Right ventricle myocardium superior (tissue), 1 donor: ENCODE measurements at regions not wholly inside any gene's neighbourhood (a gene's known extent, or its start where the extent isn't known, plus 50 kb on each side); places are given as distances from the start of the nearest gene placed in this dataset.

Experiments used
- ATAC-seq: fragments of 200-7000 bp; cut with Tn5 transposase; one replicate; pipeline ENCODE4 v1.9.1; 2020; ENCODE audit warnings: mild to moderate bottlenecking; ENCODE audit not compliant: poor library complexity
- DNase-seq: peaks from one replicate; pipeline ENCODE4 v3.0.0-alpha.2; 2020
- intact Hi-C: fragments of 100-400 bp; cut with DNase I; formaldehyde crosslinking; loops from one replicate; pipeline ENCODE4 v1.11.2; 2022
- donor health status: DM: no; HTN: yes; CAD: no; lungs with severe emphysema.

- ATAC-seq (no peak), DNase-seq (no peak)
- intact Hi-C loops = no loop called here
Measured at GRCh38 chr5:163964671-163965070, 459.3 kb downstream of the MAT2B start.

DNA sequence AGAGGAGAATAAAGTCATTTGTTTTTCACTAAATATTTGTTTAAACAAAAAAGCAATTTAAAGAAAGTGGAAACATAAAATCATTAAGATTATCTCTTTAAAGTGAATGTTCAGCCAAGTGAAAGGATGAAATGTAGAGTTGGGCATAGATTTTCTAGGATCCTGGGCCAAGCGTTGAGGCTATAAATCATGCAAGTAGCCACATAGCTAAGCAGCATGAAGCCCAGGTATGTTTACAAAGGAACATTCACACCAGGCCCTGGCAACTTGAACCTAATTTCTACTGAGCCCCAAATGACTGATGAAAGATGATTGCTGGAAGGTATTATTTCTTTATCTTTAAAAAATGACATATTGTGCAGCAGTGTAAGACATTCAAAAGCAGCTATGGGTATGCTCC lies 461.8 kb downstream of the MAT2B start:
- DNase-seq = no peak
- intact Hi-C loops = no loop called here
- ATAC-seq = no peak

DNA sequence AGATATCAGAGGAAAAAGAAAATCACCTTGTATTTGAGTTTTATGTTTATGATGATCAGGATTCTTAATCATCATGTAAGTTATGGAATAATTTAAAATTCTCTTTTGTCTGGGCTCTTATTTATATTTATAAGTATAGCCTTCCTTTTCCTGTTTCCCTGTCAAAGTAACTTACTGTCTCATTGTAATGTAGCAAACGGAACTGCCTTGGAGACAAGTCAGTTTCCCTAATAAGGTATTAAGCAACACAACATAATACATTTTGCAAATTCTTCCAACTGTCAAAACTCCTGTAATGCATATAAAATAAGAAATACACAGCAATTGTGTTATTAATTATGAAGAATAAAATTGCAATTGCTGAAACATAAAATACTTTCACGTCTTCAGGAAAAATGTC lies 463.2 kb downstream of the MAT2B start:
- intact Hi-C loops = no loop called here
- no peak for ATAC-seq
- no peak for DNase-seq

DNA sequence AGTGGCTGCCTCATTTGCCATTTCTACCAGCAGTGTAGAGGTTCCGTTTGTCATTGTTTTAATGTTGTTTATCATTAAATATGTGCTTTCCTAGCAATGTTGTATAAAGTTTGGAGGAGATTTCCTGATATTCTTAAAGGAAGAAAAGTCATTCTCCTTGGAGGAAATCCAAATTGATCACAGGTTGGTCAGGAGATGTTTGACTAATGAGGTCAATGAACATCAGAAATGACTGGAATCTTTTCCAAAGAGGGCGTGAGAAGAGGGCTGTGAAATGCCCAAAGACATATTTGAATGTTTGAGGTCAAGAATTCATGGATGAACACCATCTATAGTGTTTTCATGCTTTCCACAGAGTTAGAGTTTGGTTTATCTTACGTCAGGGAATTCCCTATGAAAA lies 471.3 kb downstream of the MAT2B start:
- DNase-seq (no peak), ATAC-seq (no peak)
- intact Hi-C loops = no loop called here

DNA sequence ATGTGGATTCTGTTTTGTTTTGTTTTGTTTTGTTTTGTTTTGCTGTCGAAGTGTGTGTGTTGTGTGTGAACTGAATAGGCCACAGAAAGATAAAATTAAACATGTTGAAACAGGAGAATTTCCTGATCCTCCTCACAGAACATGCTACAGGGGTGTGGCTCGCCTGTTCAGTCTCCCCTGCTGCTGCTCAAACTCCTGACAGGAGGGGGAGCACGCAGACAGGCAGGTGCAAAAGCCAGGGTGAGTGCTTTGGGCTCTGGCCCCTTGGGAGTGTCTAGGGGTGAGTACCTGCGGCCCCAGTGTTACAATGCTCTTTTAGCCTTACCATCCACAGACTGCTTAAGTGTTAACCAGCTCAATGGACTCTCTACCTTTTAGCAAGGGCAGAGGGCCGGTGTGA lies 473.5 kb downstream of the MAT2B start:
- intact Hi-C loops = no loop called here
- DNase-seq = no peak
- ATAC-seq = no peak

- DNase-seq = no peak
- intact Hi-C loops = no loop called here
- no peak for ATAC-seq
Measured at GRCh38 chr5:163988566-163988965, 483.1 kb downstream of the MAT2B start.

DNA sequence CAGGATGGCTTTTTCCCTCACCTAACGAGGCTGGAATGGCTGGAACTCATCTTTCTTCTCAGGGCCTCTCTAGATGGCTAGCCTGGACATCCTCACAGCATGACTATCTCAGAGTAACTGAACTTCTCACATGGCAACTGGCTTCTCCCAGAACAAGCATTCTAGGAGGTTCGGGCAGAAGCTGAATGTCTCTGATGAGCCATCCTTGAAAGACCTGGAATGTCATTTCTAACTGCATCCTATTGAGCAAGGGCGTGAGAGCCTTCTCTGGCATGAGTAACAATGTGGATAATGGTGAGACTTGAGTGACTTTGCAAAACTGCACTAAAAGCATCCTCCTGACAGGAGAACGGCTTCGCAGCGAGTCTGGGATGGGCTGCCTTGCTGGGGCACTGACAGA lies 487.7 kb downstream of the MAT2B start:
- intact Hi-C loops = no loop called here
- DNase-seq = no peak

DNA sequence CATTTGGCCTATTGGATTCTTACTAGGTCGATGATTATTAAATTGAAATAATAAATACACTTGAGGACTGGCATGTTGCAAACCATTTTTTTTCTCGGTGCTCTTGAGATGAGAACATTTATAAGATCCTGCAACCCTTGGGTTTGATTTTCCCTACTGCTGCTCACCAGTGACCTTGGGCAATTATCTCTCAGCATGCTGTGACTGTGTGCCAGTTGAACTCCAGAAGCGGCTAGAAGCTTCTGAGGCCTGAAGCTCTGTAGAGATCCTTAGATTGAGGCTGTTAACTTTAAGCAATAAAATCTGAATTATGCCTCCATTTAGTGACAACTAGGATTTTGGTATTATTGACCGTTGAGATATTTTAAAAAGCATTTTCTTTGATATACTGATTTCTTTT lies 489.8 kb downstream of the MAT2B start:
- intact Hi-C loops = no loop called here
- no peak for ATAC-seq
- DNase-seq = no peak

More for the DNA sequence above, 487.7 kb downstream of the MAT2B start:
- ATAC-seq = no peak

DNA sequence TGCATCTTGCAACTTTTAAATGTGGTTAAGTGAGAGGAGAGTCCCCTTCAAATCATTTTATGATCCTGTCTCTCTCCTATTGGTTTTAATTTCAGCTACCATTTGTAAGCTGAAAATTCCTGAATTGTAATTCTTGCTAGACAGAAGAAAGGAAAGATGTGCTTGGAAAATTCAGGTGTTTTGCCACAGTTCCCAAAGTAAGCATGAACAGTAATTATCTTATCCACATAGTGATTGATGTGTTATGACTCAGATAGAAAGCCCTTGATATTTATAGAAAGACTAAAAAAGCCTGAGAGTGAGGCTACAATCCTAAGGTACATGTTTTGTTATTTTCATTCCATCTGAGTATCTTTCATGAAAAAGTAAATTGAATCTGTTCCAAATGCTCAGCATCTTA lies 492.5 kb downstream of the MAT2B start:
- DNase-seq = no peak
- no peak for ATAC-seq
- intact Hi-C loops = no loop called here

- intact Hi-C loops = no loop called here
- DNase-seq (no peak), ATAC-seq (no peak)
Measured at GRCh38 chr5:164000241-164000640, 494.8 kb downstream of the MAT2B start.

DNA sequence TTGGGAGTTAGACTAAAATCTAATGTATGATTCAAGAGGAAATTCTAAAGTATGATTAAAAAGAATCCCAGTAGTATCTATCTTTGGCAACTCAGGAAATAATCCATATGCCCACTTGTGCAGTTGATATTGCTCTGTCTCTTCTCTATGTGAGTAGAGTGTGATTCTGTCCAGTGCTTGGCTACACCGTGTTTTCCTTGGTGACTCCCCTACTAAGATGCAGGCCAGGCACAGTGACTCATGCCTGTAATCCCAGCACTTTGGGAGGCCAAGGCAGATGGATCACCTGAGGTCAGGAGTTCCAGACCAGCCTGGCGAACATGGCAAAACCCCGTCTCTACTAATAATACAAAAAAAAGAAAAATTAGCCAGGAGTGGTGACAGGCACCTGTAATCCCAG lies 495.4 kb downstream of the MAT2B start:
- no peak for DNase-seq
- intact Hi-C loops = no loop called here
- no peak for ATAC-seq

- intact Hi-C loops = no loop called here
- ATAC-seq (no peak), DNase-seq (no peak)
Measured at GRCh38 chr5:164002214-164002613, 496.8 kb downstream of the MAT2B start.

DNA sequence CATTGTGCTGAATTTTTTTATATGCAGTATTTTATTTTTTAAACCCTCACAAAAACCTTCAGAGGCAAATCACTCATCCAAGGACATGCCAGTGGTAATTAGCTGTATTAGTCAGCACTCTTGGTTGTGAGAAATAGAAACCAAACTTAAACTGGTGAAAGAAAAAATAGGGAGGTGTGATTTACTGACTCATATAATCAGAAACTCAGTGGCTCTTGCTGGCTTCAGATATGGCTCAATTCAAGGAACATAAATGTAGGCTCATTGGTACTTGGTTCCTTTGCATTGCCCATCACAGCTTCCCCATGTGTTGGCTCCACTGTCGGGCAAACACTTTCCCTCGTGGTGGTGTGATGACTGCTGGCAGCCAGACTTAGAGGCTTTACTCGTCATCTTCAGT lies 497.2 kb downstream of the MAT2B start:
- no peak for DNase-seq
- no peak for ATAC-seq
- intact Hi-C loops = no loop called here

DNA sequence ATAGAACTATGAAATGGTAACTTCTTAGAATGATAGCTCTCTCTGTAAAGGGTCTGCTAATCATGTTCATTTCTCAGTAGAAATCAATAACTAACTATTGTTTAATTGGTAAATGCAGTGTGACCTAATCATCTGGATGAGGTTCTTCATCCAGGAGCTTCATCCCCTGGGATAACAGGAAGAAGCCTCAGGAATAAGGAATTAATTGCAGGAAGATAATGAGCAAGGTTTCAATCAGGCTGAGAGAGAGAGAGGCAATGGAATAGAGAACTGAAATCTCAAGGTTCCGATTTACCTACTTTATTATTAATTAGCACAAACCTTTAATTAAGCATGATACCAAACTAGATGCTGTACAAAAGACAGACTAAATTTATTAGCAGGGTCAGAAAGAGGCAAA lies 499.7 kb downstream of the MAT2B start:
- intact Hi-C loops = no loop called here
- no peak for DNase-seq
- no peak for ATAC-seq

DNA sequence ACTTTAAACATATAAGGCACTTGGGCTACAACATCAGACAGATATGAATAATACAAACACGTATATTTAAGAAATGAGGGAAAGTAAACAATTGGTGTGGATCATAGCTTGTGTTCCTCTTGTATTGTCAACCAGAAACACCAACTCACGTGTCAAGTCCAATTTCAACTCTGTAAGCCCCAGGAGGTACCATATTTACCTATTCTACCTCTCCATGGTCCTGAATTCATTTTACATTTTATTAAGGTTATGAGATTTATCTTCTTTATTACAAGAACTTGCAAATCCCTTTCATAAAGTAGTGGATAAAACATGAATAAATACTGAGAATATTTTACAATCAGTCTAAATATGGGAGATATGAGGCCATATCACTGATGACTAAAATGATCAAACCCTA lies 501.6 kb downstream of the MAT2B start:
- intact Hi-C loops = no loop called here
- DNase-seq (no peak), ATAC-seq (no peak)

DNA sequence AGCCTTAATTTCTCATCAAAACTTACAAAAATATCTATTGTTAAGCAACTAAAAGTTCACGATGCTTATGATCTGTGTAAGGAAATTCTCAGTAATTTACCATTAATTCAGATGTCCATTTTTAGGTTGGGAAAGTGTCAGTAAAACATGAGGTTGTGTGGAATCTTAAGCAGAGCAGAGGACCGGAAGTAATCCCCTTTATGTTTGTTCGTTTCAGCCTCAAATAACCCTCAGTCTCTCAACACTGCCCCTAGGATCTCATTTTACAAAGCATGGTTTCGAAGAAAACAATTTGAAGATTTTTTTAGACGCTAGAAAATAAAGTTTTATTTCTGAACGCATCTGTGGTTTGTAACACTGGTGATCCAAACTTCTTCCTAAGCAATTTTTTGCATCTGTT lies 504.2 kb downstream of the MAT2B start:
- ATAC-seq = no peak
- no peak for DNase-seq
- intact Hi-C loops = loop anchor here (10.0 kb wide), 1 partner anchor 495 kb away; no protein-coding TSS in a partner anchor

- ATAC-seq = no peak
- intact Hi-C loops = loop anchor here (10.0 kb wide), 1 partner anchor 494 kb away; no protein-coding TSS in a partner anchor
Measured at GRCh38 chr5:164010900-164011299, 505.5 kb downstream of the MAT2B start.

DNA sequence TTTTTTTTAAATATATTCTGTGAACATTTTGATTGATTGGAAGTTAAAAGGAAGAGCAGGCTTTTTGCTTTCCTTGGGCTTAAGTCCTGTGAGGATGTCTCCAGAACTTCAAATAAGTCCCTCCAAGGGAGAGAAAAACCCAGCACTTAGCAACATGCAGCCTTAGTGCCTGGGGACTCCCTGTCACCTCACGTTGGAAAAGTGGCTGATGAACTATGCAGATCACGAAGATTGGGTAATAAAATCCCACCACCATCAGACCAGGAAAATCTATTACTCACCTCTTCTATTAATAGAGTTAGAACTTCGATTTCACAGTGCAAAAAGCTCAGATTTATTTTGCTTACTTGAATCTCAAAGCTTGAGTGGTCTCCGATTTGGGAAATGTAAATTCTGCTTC lies 507.0 kb downstream of the MAT2B start:
- ATAC-seq (no peak), DNase-seq (no peak)
- intact Hi-C loops = loop anchor here (10.0 kb wide), 1 partner anchor 492 kb away; no protein-coding TSS in a partner anchor

More at GRCh38 chr5:164010900-164011299, 505.5 kb downstream of the MAT2B start:
- DNase-seq = no peak

DNA sequence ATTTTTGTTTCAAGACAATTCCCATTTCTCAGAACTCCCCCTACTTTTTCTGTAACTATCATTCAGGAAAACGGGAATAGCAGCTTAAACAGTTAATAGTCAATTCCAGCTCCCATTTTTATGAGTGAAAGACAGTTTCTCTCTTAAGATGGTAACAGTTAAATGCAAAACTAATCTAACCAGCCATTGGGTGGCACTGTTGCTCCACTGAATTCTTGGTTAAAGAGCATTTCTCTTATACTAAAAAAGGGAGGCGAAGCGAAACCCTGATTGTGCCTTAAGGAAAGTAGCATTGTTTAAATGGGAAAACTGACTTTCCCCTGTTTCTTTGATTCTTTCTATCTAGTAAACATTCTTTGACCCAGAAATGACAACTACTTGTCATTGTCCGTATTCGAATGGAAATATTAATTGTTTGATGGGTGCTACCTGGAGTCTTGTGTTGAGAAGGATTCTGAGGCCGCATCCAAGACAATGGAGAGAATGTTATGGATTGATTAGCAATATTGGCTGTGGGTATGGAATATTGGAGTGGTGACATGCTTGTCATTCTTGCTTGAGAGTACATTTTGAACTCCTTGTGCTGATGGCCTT lies 507.8 kb downstream of the MAT2B start:
- intact Hi-C loops = loop anchor here (10.0 kb wide), 1 partner anchor 492 kb away; no protein-coding TSS in a partner anchor
- peak; percentile 73 for ATAC-seq

GRCh38 chr5:164020116-164020515 lies 514.7 kb downstream of the MAT2B start:
- intact Hi-C loops = no loop called here
- DNase-seq (no peak), ATAC-seq (no peak)

More for the DNA sequence above, 507.8 kb downstream of the MAT2B start:
- no peak for DNase-seq

DNA sequence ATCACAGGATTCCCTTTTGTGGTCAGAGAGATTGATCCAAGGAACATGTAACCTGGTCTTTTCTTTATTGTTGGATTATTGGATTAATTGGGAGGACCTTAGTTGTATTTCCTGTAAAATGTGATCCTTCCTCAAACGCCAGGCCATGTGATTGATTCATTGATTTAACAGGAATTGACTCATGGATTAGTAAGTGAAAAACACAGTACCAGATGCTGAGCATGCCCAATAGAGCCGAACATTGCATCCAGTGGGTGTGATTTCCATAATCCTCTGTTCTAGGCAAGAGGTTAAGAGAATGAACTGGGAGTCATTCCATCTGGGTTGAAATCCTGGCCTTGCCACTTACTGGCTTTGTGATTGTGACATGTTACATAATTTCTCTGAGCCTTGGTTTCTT lies 522.3 kb downstream of the MAT2B start:
- DNase-seq = no peak
- ATAC-seq = no peak

More for the DNA sequence above, 522.3 kb downstream of the MAT2B start:
- intact Hi-C loops = no loop called here
